ENCODE measurements at regions not wholly inside any gene's neighbourhood (a gene's known extent, or its start where the extent isn't known, plus 50 kb on each side); places are given as distances from the start of the nearest gene placed in this dataset.

DNA sequence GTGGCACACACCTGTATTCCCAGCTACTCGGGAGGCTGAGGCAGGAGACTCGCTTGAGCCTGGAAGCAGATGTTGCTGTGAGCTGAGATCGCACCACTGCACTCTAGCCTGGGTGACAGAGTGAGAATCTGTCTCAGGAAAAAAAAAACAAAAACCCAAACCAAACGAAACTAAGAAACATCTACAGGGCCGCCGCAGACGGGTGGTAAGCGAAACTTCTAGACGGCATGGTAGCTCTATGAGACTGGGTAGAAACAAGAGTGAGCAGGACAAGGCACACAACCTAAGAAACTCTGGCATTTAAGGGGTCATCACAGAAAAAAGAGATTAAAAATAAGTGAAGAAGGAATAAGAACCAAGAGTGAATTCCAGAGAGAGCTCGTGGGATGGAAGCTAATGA lies 454.8 kb upstream of the KLF4 start:
- H3K36me3 Mint-ChIP-seq = peaks cover 0 to 5% of the 10 kb centered on the region in 2 donors
- H3K4me1 Mint-ChIP-seq = peaks cover 48% of the 10 kb centered on the region
- peak overlapping the region in 1 of 7 donors; percentile 6 for H3K27ac Mint-ChIP-seq

DNA sequence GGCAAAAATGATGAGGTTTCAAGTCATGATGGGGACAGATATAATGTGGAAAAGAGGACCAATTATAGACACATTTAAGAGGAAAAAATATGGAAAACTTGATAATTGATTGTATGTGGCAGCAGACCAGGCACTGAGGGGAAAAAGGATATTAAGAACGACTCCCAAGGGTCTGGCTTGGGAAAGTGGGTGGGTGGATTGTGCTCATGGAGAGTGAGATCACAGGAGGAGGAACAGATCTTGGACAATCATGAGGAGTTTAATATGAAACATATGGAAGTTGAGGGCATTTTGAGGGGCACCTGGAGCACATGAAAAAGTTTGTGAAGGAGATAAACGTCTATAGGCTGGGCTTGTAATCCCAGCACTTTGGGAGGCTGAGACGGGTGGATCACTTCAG lies 454.3 kb upstream of the KLF4 start:
- no peaks in the 10 kb centered on the region for H4K20me1 ChIP-seq (ENCODE audit: insufficient read depth, low read length)
- TF ChIP-seq, protein P1, sequence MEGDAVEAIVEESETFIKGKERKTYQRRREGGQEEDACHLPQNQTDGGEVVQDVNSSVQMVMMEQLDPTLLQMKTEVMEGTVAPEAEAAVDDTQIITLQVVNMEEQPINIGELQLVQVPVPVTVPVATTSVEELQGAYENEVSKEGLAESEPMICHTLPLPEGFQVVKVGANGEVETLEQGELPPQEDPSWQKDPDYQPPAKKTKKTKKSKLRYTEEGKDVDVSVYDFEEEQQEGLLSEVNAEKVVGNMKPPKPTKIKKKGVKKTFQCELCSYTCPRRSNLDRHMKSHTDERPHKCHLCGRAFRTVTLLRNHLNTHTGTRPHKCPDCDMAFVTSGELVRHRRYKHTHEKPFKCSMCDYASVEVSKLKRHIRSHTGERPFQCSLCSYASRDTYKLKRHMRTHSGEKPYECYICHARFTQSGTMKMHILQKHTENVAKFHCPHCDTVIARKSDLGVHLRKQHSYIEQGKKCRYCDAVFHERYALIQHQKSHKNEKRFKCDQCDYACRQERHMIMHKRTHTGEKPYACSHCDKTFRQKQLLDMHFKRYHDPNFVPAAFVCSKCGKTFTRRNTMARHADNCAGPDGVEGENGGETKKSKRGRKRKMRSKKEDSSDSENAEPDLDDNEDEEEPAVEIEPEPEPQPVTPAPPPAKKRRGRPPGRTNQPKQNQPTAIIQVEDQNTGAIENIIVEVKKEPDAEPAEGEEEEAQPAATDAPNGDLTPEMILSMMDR (IDR thresholded peaks at IDR 0.05) = no peak
- H3K4me1 Mint-ChIP-seq = peaks cover 48% of the 10 kb centered on the region
- H3K9ac ChIP-seq (ENCODE audit: insufficient read depth, low read length, poor library complexity, severe bottlenecking) = no peak overlapping the region
- no peak overlapping the region for H3K27ac ChIP-seq (ENCODE audit: low read depth in 1 of 2, low read length in 2 of 2)
- WGBS (ENCODE audit: insufficient coverage) = 100% methylated on average over 1 of the region's 3 CpGs
- no peak for DNase-seq
- H3K4me3 Mint-ChIP-seq = no peak overlapping the region
- peaks cover 25 to 28% of the 10 kb centered on the region in 2 donors for H3K4me1 ChIP-seq (ENCODE audit: control insufficient read depth in 1 of 2, insufficient read depth in 2 of 2, low read length in 2 of 2)
- H3K27ac Mint-ChIP-seq = peak overlapping the region in 2 of 7 donors; percentile 30 to 34
- H3K4me2 ChIP-seq (replicated peaks; ENCODE audit: extremely low read depth, low read length, poor library complexity, severe bottlenecking) = no peak overlapping the region
- H3K4me3 ChIP-seq (replicated peaks in 1 of 3; ENCODE audit: low read depth in 2 of 3, low read length in 3 of 3) = no peak overlapping the region
- no peaks in the 10 kb centered on the region for H3K36me3 ChIP-seq (replicated peaks in 1 of 2; ENCODE audit: control insufficient read depth in 1 of 2, insufficient read depth in 2 of 2, low read length in 2 of 2)
- peaks cover 0 to 3% (median 0%) of the 10 kb centered on the region in 3 donors for H3K27me3 Mint-ChIP-seq (ENCODE audit: low read depth in 3 of 3)
- H3K9me3 Mint-ChIP-seq = peaks cover 0 to 2% (median 0%) of the 10 kb centered on the region in 7 donors
- H3K9me3 ChIP-seq (replicated peaks in 1 of 2; ENCODE audit: control insufficient read depth in 1 of 2, insufficient read depth in 1 of 2, low read length in 2 of 2) = no peaks in the 10 kb centered on the region
- intact Hi-C loops (cut with micrococcal nuclease) = no loop called here
- H3K79me2 ChIP-seq (ENCODE audit: insufficient read depth, low read length) = no peaks in the 10 kb centered on the region
- H3K27me3 ChIP-seq (ENCODE audit: control insufficient read depth in 2 of 2, insufficient read depth in 2 of 2, low read length in 2 of 2) = no peaks in the 10 kb centered on the region
- peaks cover 0 to 7% of the 10 kb centered on the region in 2 donors for H3K36me3 Mint-ChIP-seq
- H2AFZ ChIP-seq (ENCODE audit: insufficient read depth, low read depth, low read length, poor library complexity, severe bottlenecking) = no peak overlapping the region

More for the DNA sequence above, 454.8 kb upstream of the KLF4 start:
- TF ChIP-seq, protein P1 (IDR thresholded peaks at IDR 0.05) = no peak
- Mint-ChIP-seq H3K27me3 (ENCODE audit: low read depth in 3 of 3) (peaks cover 0 to under 1% (median 0%) of the 10 kb centered on the region in 3 donors), H3K4me3 (no peak overlapping the region), H3K9me3 (peaks cover 0 to 2% (median 0%) of the 10 kb centered on the region in 7 donors)
- Histone ChIP-seq H3K4me2 (replicated peaks; ENCODE audit: extremely low read depth, low read length, poor library complexity, severe bottlenecking) (no peak overlapping the region), H3K79me2 (ENCODE audit: insufficient read depth, low read length) (no peaks in the 10 kb centered on the region), H3K27ac (ENCODE audit: low read depth in 1 of 2, low read length in 2 of 2) (no peak overlapping the region), H3K9ac (ENCODE audit: insufficient read depth, low read length, poor library complexity, severe bottlenecking) (no peak overlapping the region), H4K20me1 (ENCODE audit: insufficient read depth, low read length) (no peaks in the 10 kb centered on the region), H3K36me3 (replicated peaks in 1 of 2; ENCODE audit: control insufficient read depth in 1 of 2, insufficient read depth in 2 of 2, low read length in 2 of 2) (no peaks in the 10 kb centered on the region), H3K27me3 (ENCODE audit: control insufficient read depth in 2 of 2, insufficient read depth in 2 of 2, low read length in 2 of 2) (no peaks in the 10 kb centered on the region), H3K4me3 (replicated peaks in 1 of 3; ENCODE audit: low read depth in 2 of 3, low read length in 3 of 3) (no peak overlapping the region), H3K9me3 (replicated peaks in 1 of 2; ENCODE audit: control insufficient read depth in 1 of 2, insufficient read depth in 1 of 2, low read length in 2 of 2) (no peaks in the 10 kb centered on the region), H3K4me1 (ENCODE audit: control insufficient read depth in 1 of 2, insufficient read depth in 2 of 2, low read length in 2 of 2) (peaks cover 30 to 33% of the 10 kb centered on the region in 2 donors), H2AFZ (ENCODE audit: insufficient read depth, low read depth, low read length, poor library complexity, severe bottlenecking) (no peak overlapping the region)
- DNase-seq = no peak
- intact Hi-C loops (cut with micrococcal nuclease) = no loop called here
- WGBS (ENCODE audit: insufficient coverage) = 98% methylated on average over 3 of the region's 10 CpGs

All from CD14-positive monocyte (primary cell).